ENCODE measurements at regions not wholly inside any gene's neighbourhood (a gene's known extent, or its start where the extent isn't known, plus 50 kb on each side); places are given as distances from the start of the nearest gene placed in this dataset.

DNA sequence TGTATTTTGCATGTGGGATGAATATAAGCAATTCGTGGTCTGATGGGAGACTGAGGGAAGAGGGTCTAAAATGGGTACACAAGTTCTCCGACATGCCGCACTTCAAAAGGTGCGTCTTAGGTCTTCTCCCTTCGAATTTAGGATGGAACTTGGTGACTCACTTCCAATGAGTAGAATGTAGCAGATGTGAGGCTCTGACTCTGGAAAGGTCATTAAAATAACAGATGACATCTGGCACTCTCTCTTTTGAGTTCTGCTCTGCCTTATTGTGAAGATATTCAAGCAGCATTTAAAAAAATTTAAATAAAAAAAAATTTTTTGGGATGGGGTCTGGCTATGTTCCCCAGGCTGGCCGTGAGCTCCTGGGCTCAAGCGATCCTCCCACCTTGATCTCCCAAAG lies 92.7 kb downstream of the TMEM100 start (continued):
- TF ChIP-seq ZNF704 (tag by site-specific recombination; IDR thresholded peaks at IDR 0.05) (no peak), TRIM28 (IDR thresholded peaks at IDR 0.05; ENCODE audit: borderline replicate concordance, low read length) (no peak), SCRT2 (tag by site-specific recombination; IDR thresholded peaks at IDR 0.05) (no peak), ZNF26 (tag by site-specific recombination; IDR thresholded peaks at IDR 0.05) (no peak), WT1 (tag by site-specific recombination; IDR thresholded peaks at IDR 0.05) (no peak), MEIS1 (CRISPR knock-in tag; IDR thresholded peaks at IDR 0.05; ENCODE audit: borderline replicate concordance) (no peak), ZNF530 (tag by site-specific recombination; IDR thresholded peaks at IDR 0.05; ENCODE audit: low read depth) (no peak), YY2 (tag by site-specific recombination; IDR thresholded peaks at IDR 0.05) (no peak), ZNF837 (tag by site-specific recombination; IDR thresholded peaks at IDR 0.05) (no peak), ZSCAN16 (tag by site-specific recombination; IDR thresholded peaks at IDR 0.05) (no peak)
- TF ChIP-seq, protein P1, sequence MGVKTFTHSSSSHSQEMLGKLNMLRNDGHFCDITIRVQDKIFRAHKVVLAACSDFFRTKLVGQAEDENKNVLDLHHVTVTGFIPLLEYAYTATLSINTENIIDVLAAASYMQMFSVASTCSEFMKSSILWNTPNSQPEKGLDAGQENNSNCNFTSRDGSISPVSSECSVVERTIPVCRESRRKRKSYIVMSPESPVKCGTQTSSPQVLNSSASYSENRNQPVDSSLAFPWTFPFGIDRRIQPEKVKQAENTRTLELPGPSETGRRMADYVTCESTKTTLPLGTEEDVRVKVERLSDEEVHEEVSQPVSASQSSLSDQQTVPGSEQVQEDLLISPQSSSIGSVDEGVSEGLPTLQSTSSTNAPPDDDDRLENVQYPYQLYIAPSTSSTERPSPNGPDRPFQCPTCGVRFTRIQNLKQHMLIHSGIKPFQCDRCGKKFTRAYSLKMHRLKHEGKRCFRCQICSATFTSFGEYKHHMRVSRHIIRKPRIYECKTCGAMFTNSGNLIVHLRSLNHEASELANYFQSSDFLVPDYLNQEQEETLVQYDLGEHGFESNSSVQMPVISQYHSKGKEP (tag by site-specific recombination; IDR thresholded peaks at IDR 0.05) = no peak
- TF ChIP-seq, protein P2, sequence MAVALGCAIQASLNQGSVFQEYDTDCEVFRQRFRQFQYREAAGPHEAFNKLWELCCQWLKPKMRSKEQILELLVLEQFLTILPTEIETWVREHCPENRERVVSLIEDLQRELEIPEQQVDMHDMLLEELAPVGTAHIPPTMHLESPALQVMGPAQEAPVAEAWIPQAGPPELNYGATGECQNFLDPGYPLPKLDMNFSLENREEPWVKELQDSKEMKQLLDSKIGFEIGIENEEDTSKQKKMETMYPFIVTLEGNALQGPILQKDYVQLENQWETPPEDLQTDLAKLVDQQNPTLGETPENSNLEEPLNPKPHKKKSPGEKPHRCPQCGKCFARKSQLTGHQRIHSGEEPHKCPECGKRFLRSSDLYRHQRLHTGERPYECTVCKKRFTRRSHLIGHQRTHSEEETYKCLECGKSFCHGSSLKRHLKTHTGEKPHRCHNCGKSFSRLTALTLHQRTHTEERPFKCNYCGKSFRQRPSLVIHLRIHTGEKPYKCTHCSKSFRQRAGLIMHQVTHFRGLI (tag by site-specific recombination; IDR thresholded peaks at IDR 0.05) = no peak

DNA sequence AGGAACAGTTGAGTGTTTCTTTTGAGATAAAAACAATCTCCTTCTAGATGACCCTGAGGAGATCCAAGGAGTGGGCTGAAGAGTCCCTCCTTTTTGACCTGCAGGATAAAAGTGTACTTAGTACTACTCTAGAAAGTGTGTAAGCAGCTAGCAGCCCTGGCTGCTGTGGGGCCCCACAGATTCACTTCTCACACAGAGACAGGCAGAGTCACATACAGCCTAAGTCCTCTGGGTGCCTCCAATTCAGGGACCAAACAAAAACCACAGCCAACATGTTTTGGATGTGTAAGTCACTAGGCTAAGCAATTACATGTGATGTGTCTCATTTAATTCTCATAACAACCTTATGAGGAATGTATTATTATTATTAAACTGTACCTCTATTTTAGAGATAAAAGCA lies 97.1 kb downstream of the TMEM100 start:
- H3K36me3 ChIP-seq (ENCODE audit: control insufficient read depth in 2 of 2, insufficient read depth in 1 of 2, low read length in 2 of 2) = no peaks in the 10 kb centered on the region
- H3K4me3 ChIP-seq (ENCODE audit: low read depth, low read length) = no peak overlapping the region
- no peak for TF ChIP-seq SETDB1 (IDR thresholded peaks at IDR 0.05; ENCODE audit: insufficient read length, low read length)
- TF ChIP-seq, protein P3, sequence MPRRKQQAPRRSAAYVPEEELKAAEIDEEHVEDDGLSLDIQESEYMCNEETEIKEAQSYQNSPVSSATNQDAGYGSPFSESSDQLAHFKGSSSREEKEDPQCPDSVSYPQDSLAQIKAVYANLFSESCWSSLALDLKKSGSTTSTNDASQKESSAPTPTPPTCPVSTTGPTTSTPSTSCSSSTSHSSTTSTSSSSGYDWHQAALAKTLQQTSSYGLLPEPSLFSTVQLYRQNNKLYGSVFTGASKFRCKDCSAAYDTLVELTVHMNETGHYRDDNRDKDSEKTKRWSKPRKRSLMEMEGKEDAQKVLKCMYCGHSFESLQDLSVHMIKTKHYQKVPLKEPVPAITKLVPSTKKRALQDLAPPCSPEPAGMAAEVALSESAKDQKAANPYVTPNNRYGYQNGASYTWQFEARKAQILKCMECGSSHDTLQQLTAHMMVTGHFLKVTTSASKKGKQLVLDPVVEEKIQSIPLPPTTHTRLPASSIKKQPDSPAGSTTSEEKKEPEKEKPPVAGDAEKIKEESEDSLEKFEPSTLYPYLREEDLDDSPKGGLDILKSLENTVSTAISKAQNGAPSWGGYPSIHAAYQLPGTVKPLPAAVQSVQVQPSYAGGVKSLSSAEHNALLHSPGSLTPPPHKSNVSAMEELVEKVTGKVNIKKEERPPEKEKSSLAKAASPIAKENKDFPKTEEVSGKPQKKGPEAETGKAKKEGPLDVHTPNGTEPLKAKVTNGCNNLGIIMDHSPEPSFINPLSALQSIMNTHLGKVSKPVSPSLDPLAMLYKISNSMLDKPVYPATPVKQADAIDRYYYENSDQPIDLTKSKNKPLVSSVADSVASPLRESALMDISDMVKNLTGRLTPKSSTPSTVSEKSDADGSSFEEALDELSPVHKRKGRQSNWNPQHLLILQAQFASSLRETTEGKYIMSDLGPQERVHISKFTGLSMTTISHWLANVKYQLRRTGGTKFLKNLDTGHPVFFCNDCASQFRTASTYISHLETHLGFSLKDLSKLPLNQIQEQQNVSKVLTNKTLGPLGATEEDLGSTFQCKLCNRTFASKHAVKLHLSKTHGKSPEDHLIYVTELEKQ (tag by site-specific recombination; IDR thresholded peaks at IDR 0.05; ENCODE audit: borderline replicate concordance) = no peak
- no peak for TF ChIP-seq ZNF610 (tag by site-specific recombination; IDR thresholded peaks at IDR 0.05; ENCODE audit: borderline replicate concordance)
- no peak for TF ChIP-seq ZNF121 (tag by site-specific recombination; IDR thresholded peaks at IDR 0.05)
- no peak for TF ChIP-seq ZNF768 (tag by site-specific recombination; IDR thresholded peaks at IDR 0.05)
- TF ChIP-seq ZBTB48 (tag by site-specific recombination; IDR thresholded peaks at IDR 0.05) = no peak
- no peak for TF ChIP-seq ZNF146 (tag by site-specific recombination; IDR thresholded peaks at IDR 0.05)
- TF ChIP-seq SALL2 (tag by site-specific recombination; IDR thresholded peaks at IDR 0.05; ENCODE audit: borderline replicate concordance) = no peak
- no peak for TF ChIP-seq GLIS1 (tag by site-specific recombination; IDR thresholded peaks at IDR 0.05)
- TF ChIP-seq SP2 (tag by site-specific recombination; IDR thresholded peaks at IDR 0.05) = no peak
- TF ChIP-seq GLI4 (tag by site-specific recombination; IDR thresholded peaks at IDR 0.05) = no peak
- TF ChIP-seq ZNF211 (tag by site-specific recombination; IDR thresholded peaks at IDR 0.05; ENCODE audit: low read depth) = no peak
- TF ChIP-seq TCF7L2 (IDR thresholded peaks at IDR 0.05; ENCODE audit: borderline replicate concordance, low read depth, low read length) = no peak
- ChIA-PET POLR2A (no interaction called here), CTCF (interaction anchor here (1.2 kb wide), 1 partner anchor 16 kb away, joined by 6 read pairs; no protein-coding TSS in a partner anchor)
- no peaks in the 10 kb centered on the region for H3K4me1 ChIP-seq (ENCODE audit: control insufficient read depth, insufficient read depth, low read length)
- H3K27ac ChIP-seq (ENCODE audit: extremely low read depth, low read depth, low read length) = no peak overlapping the region
- H3K9me3 ChIP-seq (ENCODE audit: control insufficient read depth, insufficient read depth, low read depth, low read length) = no peaks in the 10 kb centered on the region

Measured in HEK293 (cell line).